Thoracic aorta (tissue), 2 donors: ENCODE measurements at regions not wholly inside any gene's neighbourhood (a gene's known extent, or its start where the extent isn't known, plus 50 kb on each side); places are given as distances from the start of the nearest gene placed in this dataset.

Experiments used
- ATAC-seq: fragments of 150-250 bp; one replicate; pipeline ENCODE4 v1.8.0; 2017; ENCODE audit warnings: low read depth; ENCODE audit not compliant: insufficient number of reproducible peaks, low FRiP score
- DNase-seq: peaks from one replicate; pipeline ENCODE4 v3.0.0-alpha.2; 2020; ENCODE audit warnings: low spot score
- H3K27ac ChIP-seq, 2 donors: fragments of 200-600 bp; sonication (generic); 1 replicate in 1 of 2; 2 replicates in 1 of 2; pipeline ENCODE4 v1.5.1; 2016; ENCODE audit warnings: mild to moderate bottlenecking in 2 of 2, moderate library complexity in 2 of 2
- H3K27me3 ChIP-seq: fragments of 200-600 bp; sonication (generic); replicated peaks from 2 replicates; pipeline ENCODE4 v1.6.0; 2016; ENCODE audit warnings: mild to moderate bottlenecking; ENCODE audit not compliant: insufficient read depth
- H3K36me3 ChIP-seq: fragments of 200-600 bp; sonication (generic); one replicate; pipeline ENCODE4 v1.5.1; 2016
- H3K4me1 ChIP-seq, 2 donors: fragments of 200-600 bp; sonication (generic); 1 replicate in 1 of 2; 2 replicates in 1 of 2; pipeline versions ENCODE4 v1.5.1 to v1.6.0; 2016; ENCODE audit warnings: low read depth in 2 of 2, mild to moderate bottlenecking in 1 of 2; ENCODE audit not compliant: control insufficient read depth in 1 of 2
- H3K4me3 ChIP-seq: fragments of 200-600 bp; sonication (generic); 2 replicates; pipeline ENCODE4 v1.5.1; 2016; ENCODE audit warnings: mild to moderate bottlenecking
- H3K9me3 ChIP-seq: fragments of 200-600 bp; sonication (generic); 2 replicates; pipeline ENCODE4 v1.5.1; 2016
- CTCF ChIP-seq: fragments of 200-600 bp; sonication (generic); IDR thresholded peaks from one replicate; pipeline ENCODE4 v1.5.1; 2019; ENCODE audit warnings: antibody characterized with exemption

DNA sequence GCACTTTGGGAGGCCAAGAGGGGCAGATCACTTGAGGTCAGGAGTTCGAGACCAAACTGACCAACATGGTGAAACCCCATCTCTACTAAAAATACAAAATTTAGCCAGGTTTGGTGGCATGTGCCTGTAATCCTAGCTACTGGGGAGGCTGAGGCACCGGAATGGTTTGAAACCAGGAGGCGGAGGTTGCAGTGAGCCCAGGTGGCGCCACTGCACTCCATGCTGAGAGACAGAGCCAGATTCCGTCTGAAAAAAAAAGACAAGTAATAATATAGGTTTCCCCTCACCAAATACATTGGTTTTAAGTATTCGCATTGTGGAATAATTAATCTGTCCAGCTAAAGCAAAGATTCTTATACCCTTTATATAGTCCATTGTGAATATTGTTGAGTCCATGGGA lies 1544.6 kb downstream of the OLFM4 start:
- no peak overlapping the region for H3K4me3 ChIP-seq
- no peaks in the 10 kb centered on the region for H3K4me1 ChIP-seq
- TF ChIP-seq CTCF, result no peak
- DNase-seq (no peak), ATAC-seq (no peak)
- no peak overlapping the region for H3K27ac ChIP-seq
- H3K36me3 ChIP-seq, result no peaks in the 10 kb centered on the region
- no peaks in the 10 kb centered on the region for H3K27me3 ChIP-seq
- H3K9me3 ChIP-seq, result no peaks in the 10 kb centered on the region

GRCh38 chr13:54574791-54575190 lies 1546.2 kb downstream of the OLFM4 start:
- Histone ChIP-seq H3K36me3 (no peaks in the 10 kb centered on the region), H3K9me3 (no peaks in the 10 kb centered on the region), H3K27ac (no peak overlapping the region), H3K27me3 (no peaks in the 10 kb centered on the region), H3K4me3 (no peak overlapping the region), H3K4me1 (no peaks in the 10 kb centered on the region)
- no peak for TF ChIP-seq CTCF
- no peak for ATAC-seq
- DNase-seq, result no peak

DNA sequence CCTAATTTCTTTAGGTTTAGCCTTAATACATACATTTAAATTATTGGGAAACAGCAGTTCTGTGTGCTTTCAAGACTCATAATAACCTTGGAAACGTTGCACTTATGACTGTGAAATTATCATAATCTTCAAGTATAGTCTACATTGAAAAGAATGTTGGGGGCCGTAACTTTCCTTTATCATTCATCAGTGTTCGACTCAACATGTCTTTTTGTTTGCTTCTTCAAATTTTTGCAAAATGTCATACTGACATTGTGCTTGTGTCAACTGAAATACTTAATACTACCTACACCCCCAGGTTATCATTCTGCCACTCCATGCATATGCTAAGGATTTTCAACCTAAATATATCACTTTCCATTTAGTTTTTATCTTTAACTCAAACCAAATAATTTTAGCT lies 1562.9 kb downstream of the OLFM4 start:
- ATAC-seq (no peak), DNase-seq (no peak)
- Histone ChIP-seq H3K27ac (no peak overlapping the region), H3K4me3 (no peak overlapping the region), H3K4me1 (no peaks in the 10 kb centered on the region), H3K9me3 (no peaks in the 10 kb centered on the region), H3K36me3 (no peaks in the 10 kb centered on the region), H3K27me3 (no peaks in the 10 kb centered on the region)
- no peak for TF ChIP-seq CTCF

GRCh38 chr13:54592201-54592600 lies 1563.6 kb downstream of the OLFM4 start:
- H3K9me3 ChIP-seq, result no peaks in the 10 kb centered on the region
- no peak for DNase-seq
- no peaks in the 10 kb centered on the region for H3K4me1 ChIP-seq
- H3K27ac ChIP-seq, result no peak overlapping the region
- no peak for TF ChIP-seq CTCF
- no peak overlapping the region for H3K4me3 ChIP-seq
- H3K27me3 ChIP-seq, result no peaks in the 10 kb centered on the region
- no peaks in the 10 kb centered on the region for H3K36me3 ChIP-seq
- no peak for ATAC-seq

- H3K36me3 ChIP-seq, result no peaks in the 10 kb centered on the region
- H3K27ac ChIP-seq, result no peak overlapping the region
- H3K4me3 ChIP-seq, result no peak overlapping the region
- no peak for ATAC-seq
- H3K27me3 ChIP-seq, result no peaks in the 10 kb centered on the region
- no peaks in the 10 kb centered on the region for H3K9me3 ChIP-seq
- no peak for DNase-seq
- TF ChIP-seq CTCF, result no peak
- no peaks in the 10 kb centered on the region for H3K4me1 ChIP-seq
These were observed 1564.9 kb downstream of the OLFM4 start for GRCh38 chr13:54593504-54593903.
